Stimulated activated naive B cell treated with anti-CD40 and anti-IgM and Interleukin-4, amounts not matched to agents 10 μg/mL and 1 μg/mL and 100 μg/mL, for 72 hours (primary cell): ENCODE measurements at regions not wholly inside any gene's neighbourhood (a gene's known extent, or its start where the extent isn't known, plus 50 kb on each side); places are given as distances from the start of the nearest gene placed in this dataset.

Experiments used
- ATAC-seq, 2 donors: fragments of 150-1000 bp; cut with Tn5 transposase; replicated peaks; 2 replicates each; pipeline ENCODE4 v1.10.0; 2021; ENCODE audit warnings: moderate library complexity in 1 of 2
- DNase-seq: peaks from one replicate; pipeline ENCODE4 v3.0.0; 2021
- H3K27ac Mint-ChIP-seq: one replicate; pipeline ENCODE4 v1.8.0; 2022; ENCODE audit warnings: mild to moderate bottlenecking, mixed read lengths
- H3K27me3 Mint-ChIP-seq, 2 donors: one replicate each; pipeline ENCODE4 v1.8.0; 2022; ENCODE audit warnings: mixed read lengths in 2 of 2
- H3K36me3 Mint-ChIP-seq, 2 donors: one replicate each; pipeline ENCODE4 v1.8.0; 2022; ENCODE audit warnings: mixed read lengths in 2 of 2, mild to moderate bottlenecking in 1 of 2
- H3K4me1 Mint-ChIP-seq, 2 donors: one replicate each; pipeline ENCODE4 v1.8.0; 2022; ENCODE audit warnings: mixed read lengths in 2 of 2, mild to moderate bottlenecking in 1 of 2
- H3K4me3 Mint-ChIP-seq, 2 donors: one replicate each; pipeline ENCODE4 v1.8.0; 2022; ENCODE audit warnings: mild to moderate bottlenecking in 2 of 2, mixed read lengths in 2 of 2, moderate library complexity in 1 of 2
- H3K9me3 Mint-ChIP-seq, 2 donors: one replicate each; pipeline ENCODE4 v1.8.0; 2022; ENCODE audit warnings: mixed read lengths in 2 of 2, mild to moderate bottlenecking in 1 of 2

- ATAC-seq = no peak
- H3K4me1 Mint-ChIP-seq = peaks cover 9 to 78% of the 10 kb centered on the region in 2 donors
- no peak for DNase-seq
- H3K36me3 Mint-ChIP-seq = peaks cover 0 to 2% of the 10 kb centered on the region in 2 donors
- no peaks in the 10 kb centered on the region for H3K27me3 Mint-ChIP-seq
- H3K9me3 Mint-ChIP-seq = no peaks in the 10 kb centered on the region
- no peak overlapping the region for H3K27ac Mint-ChIP-seq
- no peak overlapping the region for H3K4me3 Mint-ChIP-seq
Observed at GRCh38 chr1:25026304-25026703, 96.2 kb upstream of the RUNX3 start.

- Mint-ChIP-seq H3K4me3 (no peak overlapping the region), H3K27me3 (no peaks in the 10 kb centered on the region), H3K27ac (peak overlapping the region; percentile 98), H3K36me3 (no peaks in the 10 kb centered on the region), H3K9me3 (no peaks in the 10 kb centered on the region), H3K4me1 (peaks cover 25 to 82% of the 10 kb centered on the region in 2 donors)
- no peak for ATAC-seq
- no peak for DNase-seq
Observed at GRCh38 chr1:25024615-25025350, 94.7 kb upstream of the RUNX3 start.

GRCh38 chr1:25023826-25024225, 93.8 kb upstream of the RUNX3 start:
- H3K27me3 Mint-ChIP-seq = no peaks in the 10 kb centered on the region
- H3K27ac Mint-ChIP-seq = peak overlapping the region; percentile 98
- peak overlapping the region; percentile 61 to 74 for H3K4me3 Mint-ChIP-seq
- DNase-seq = no peak
- H3K36me3 Mint-ChIP-seq = no peaks in the 10 kb centered on the region
- H3K4me1 Mint-ChIP-seq = peaks cover 34 to 82% of the 10 kb centered on the region in 2 donors
- no peaks in the 10 kb centered on the region for H3K9me3 Mint-ChIP-seq
- ATAC-seq = no peak

- ATAC-seq (no peak), DNase-seq (no peak)
- no peaks in the 10 kb centered on the region for H3K9me3 Mint-ChIP-seq
- H3K4me3 Mint-ChIP-seq = peak overlapping the region; percentile 74 to 80
- H3K4me1 Mint-ChIP-seq = peaks cover 41 to 81% of the 10 kb centered on the region in 2 donors
- no peaks in the 10 kb centered on the region for H3K36me3 Mint-ChIP-seq
- no peaks in the 10 kb centered on the region for H3K27me3 Mint-ChIP-seq
- H3K27ac Mint-ChIP-seq = peak overlapping the region; percentile 98
Observed at GRCh38 chr1:25023190-25023578, 93.1 kb upstream of the RUNX3 start.

- Mint-ChIP-seq H3K4me1 (peaks cover 47 to 79% of the 10 kb centered on the region in 2 donors), H3K27me3 (no peaks in the 10 kb centered on the region), H3K9me3 (no peaks in the 10 kb centered on the region), H3K27ac (peak overlapping the region; percentile 98), H3K4me3 (peak overlapping the region; percentile 74 to 80), H3K36me3 (no peaks in the 10 kb centered on the region)
- ATAC-seq (peak; percentile 90 to 91), DNase-seq (peak; percentile 98)
Observed at GRCh38 chr1:25022361-25023189, 92.5 kb upstream of the RUNX3 start.

- DNase-seq (no peak), ATAC-seq (no peak)
- H3K27ac Mint-ChIP-seq = peak overlapping the region; percentile 98
- H3K27me3 Mint-ChIP-seq = no peaks in the 10 kb centered on the region
- no peaks in the 10 kb centered on the region for H3K9me3 Mint-ChIP-seq
- peaks cover 51 to 72% of the 10 kb centered on the region in 2 donors for H3K4me1 Mint-ChIP-seq
- H3K4me3 Mint-ChIP-seq = peak overlapping the region in 1 of 2 donors; percentile 80
- no peaks in the 10 kb centered on the region for H3K36me3 Mint-ChIP-seq
Observed at GRCh38 chr1:25021591-25022215, 91.6 kb upstream of the RUNX3 start.

GRCh38 chr1:25020851-25021590, 90.9 kb upstream of the RUNX3 start:
- Mint-ChIP-seq H3K36me3 (no peaks in the 10 kb centered on the region), H3K27me3 (no peaks in the 10 kb centered on the region), H3K4me1 (peaks cover 53 to 71% of the 10 kb centered on the region in 2 donors), H3K27ac (peak overlapping the region; percentile 98), H3K9me3 (no peaks in the 10 kb centered on the region), H3K4me3 (peak overlapping the region; percentile 11 to 41)
- ATAC-seq (no peak), DNase-seq (no peak)

GRCh38 chr1:25020173-25020845, 90.2 kb upstream of the RUNX3 start:
- peaks cover 60 to 71% of the 10 kb centered on the region in 2 donors for H3K4me1 Mint-ChIP-seq
- no peaks in the 10 kb centered on the region for H3K36me3 Mint-ChIP-seq
- H3K9me3 Mint-ChIP-seq = no peaks in the 10 kb centered on the region
- DNase-seq (no peak), ATAC-seq (no peak)
- H3K27me3 Mint-ChIP-seq = no peaks in the 10 kb centered on the region
- H3K4me3 Mint-ChIP-seq = peak overlapping the region in 1 of 2 donors; percentile 49
- H3K27ac Mint-ChIP-seq = peak overlapping the region; percentile 98

GRCh38 chr1:25019337-25020172, 89.5 kb upstream of the RUNX3 start:
- H3K4me1 Mint-ChIP-seq = peaks cover 60 to 64% of the 10 kb centered on the region in 2 donors
- no peak for DNase-seq
- ATAC-seq = peak; percentile 30 to 36
- no peaks in the 10 kb centered on the region for H3K36me3 Mint-ChIP-seq
- peak overlapping the region; percentile 80 for H3K27ac Mint-ChIP-seq
- H3K9me3 Mint-ChIP-seq = no peaks in the 10 kb centered on the region
- peak overlapping the region; percentile 46 to 49 for H3K4me3 Mint-ChIP-seq
- H3K27me3 Mint-ChIP-seq = no peaks in the 10 kb centered on the region

- Mint-ChIP-seq H3K27me3 (no peaks in the 10 kb centered on the region), H3K4me3 (peak overlapping the region; percentile 39 to 46), H3K9me3 (no peaks in the 10 kb centered on the region), H3K27ac (peak overlapping the region; percentile 80), H3K4me1 (peaks cover 59 to 60% of the 10 kb centered on the region in 2 donors), H3K36me3 (no peaks in the 10 kb centered on the region)
- DNase-seq (no peak), ATAC-seq (no peak)
Observed at GRCh38 chr1:25018943-25019336, 88.9 kb upstream of the RUNX3 start.

GRCh38 chr1:25018110-25018735, 88.1 kb upstream of the RUNX3 start:
- Mint-ChIP-seq H3K27ac (peak overlapping the region; percentile 80), H3K9me3 (no peaks in the 10 kb centered on the region), H3K4me3 (no peak overlapping the region), H3K27me3 (no peaks in the 10 kb centered on the region), H3K36me3 (no peaks in the 10 kb centered on the region), H3K4me1 (peaks cover 52 to 60% of the 10 kb centered on the region in 2 donors)
- DNase-seq = no peak
- ATAC-seq = no peak

GRCh38 chr1:25017436-25018109, 87.5 kb upstream of the RUNX3 start:
- H3K4me3 Mint-ChIP-seq = no peak overlapping the region
- no peaks in the 10 kb centered on the region for H3K27me3 Mint-ChIP-seq
- ATAC-seq (no peak), DNase-seq (no peak)
- no peaks in the 10 kb centered on the region for H3K9me3 Mint-ChIP-seq
- peaks cover 45 to 60% of the 10 kb centered on the region in 2 donors for H3K4me1 Mint-ChIP-seq
- peak overlapping the region; percentile 67 for H3K27ac Mint-ChIP-seq
- H3K36me3 Mint-ChIP-seq = no peaks in the 10 kb centered on the region
